Central memory CD8-positive, alpha-beta T cell (primary cell): ENCODE measurements at regions not wholly inside any gene's neighbourhood (a gene's known extent, or its start where the extent isn't known, plus 50 kb on each side); places are given as distances from the start of the nearest gene placed in this dataset.

Source experiments
- ATAC-seq: fragments of 150-1000 bp; cut with Tn5 transposase; replicated peaks from 2 replicates; pipeline ENCODE4 v1.10.0; 2022; ENCODE audit warnings: mild to moderate bottlenecking, moderate FRiP score, moderate number of reproducible peaks; ENCODE audit not compliant: poor library complexity, severe bottlenecking; ENCODE audit errors: extremely low read depth
- DNase-seq, 2 donors: peaks; one replicate each; pipeline ENCODE4 v3.0.0; 2021; ENCODE audit warnings: low spot score in 2 of 2
- H3K27ac Mint-ChIP-seq: one replicate; pipeline ENCODE4 v1.8.0; 2022; ENCODE audit warnings: low read depth, mild to moderate bottlenecking, moderate library complexity, mixed read lengths
- H3K27me3 Mint-ChIP-seq: one replicate; pipeline ENCODE4 v1.8.0; 2022; ENCODE audit warnings: mixed read lengths
- H3K36me3 Mint-ChIP-seq: one replicate; pipeline ENCODE4 v1.8.0; 2022; ENCODE audit warnings: mild to moderate bottlenecking, moderate library complexity, mixed read lengths; ENCODE audit not compliant: insufficient read depth
- H3K4me1 Mint-ChIP-seq: one replicate; pipeline ENCODE4 v1.8.0; 2022; ENCODE audit warnings: mixed read lengths
- H3K4me3 Mint-ChIP-seq: one replicate; pipeline ENCODE4 v1.8.0; 2022; ENCODE audit warnings: mild to moderate bottlenecking, moderate library complexity, mixed read lengths
- H3K9me3 Mint-ChIP-seq: one replicate; pipeline ENCODE4 v1.8.0; 2022; ENCODE audit warnings: mixed read lengths

DNA sequence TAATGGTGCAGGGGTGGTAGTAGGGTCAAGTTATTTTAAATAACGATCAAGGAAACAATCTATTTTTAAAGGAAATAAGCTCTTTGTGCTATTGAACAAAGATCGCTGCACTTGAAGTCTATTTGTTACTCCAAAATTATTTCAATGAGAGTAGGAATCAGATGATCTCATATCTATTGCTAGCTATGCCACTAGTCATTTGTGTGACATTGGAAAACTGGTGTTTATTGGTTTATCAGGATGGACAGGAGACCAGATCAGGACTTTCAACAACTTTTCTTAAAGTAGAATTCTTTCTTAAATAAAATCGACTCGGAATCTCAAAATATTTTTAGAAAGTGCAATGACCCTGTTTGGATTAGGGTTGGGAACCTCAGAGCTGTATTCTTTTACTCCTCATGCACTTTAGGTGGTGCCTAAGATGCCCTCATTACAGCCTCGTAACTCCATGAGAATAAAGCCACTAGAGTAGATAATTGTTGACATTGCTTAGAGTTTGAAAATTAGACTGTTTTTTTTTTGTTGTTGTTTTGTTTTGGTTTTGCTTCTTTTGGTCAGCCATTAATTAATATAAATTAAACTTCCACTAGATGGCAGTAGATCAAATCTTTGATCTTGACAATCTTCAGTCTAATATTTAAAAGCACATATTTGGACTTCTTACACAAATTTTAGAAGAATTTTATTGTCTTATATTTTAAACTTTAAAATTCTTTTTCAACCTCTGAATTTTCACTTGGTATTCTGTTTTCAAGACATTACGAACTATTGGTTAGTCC is 352.4 kb downstream of the USP25 start:
- H3K4me3 Mint-ChIP-seq, result no peak overlapping the region
- H3K27me3 Mint-ChIP-seq, result no peaks in the 10 kb centered on the region
- peaks cover 2% of the 10 kb centered on the region for H3K36me3 Mint-ChIP-seq
- no peaks in the 10 kb centered on the region for H3K9me3 Mint-ChIP-seq
- DNase-seq, result no peak
- no peak for ATAC-seq
- H3K4me1 Mint-ChIP-seq, result no peaks in the 10 kb centered on the region
- no peak overlapping the region for H3K27ac Mint-ChIP-seq

DNA sequence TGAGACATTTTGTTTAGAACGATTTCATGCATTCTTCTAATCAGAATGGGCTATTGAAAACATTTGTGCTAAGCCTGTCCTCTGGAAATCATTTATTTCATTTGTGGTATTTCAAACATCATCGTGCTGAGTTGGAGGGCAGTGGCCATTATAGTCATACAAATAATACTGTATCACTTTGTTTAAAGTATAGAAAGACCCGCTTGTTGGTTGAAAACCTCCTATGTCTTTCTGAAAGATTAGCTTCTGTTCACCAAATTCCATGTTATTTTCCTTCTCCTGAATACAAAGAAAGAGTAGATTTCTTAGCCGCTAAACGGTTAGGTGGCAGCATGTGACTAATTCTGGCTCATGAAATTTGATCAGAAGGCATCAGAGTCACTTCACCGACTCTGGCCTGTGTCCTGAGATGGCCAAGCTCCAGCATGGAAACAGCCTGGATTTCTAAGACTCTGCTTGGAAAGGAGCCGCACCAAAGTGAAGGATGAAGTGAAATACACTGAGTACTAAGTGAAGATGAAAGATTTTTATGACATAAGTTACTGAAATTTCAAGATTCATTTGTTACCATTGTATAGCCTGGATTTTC is 355.1 kb downstream of the USP25 start:
- no peaks in the 10 kb centered on the region for H3K36me3 Mint-ChIP-seq
- ATAC-seq, result no peak
- no peak overlapping the region for H3K4me3 Mint-ChIP-seq
- DNase-seq, result no peak
- H3K4me1 Mint-ChIP-seq, result no peaks in the 10 kb centered on the region
- no peaks in the 10 kb centered on the region for H3K27me3 Mint-ChIP-seq
- no peak overlapping the region for H3K27ac Mint-ChIP-seq
- no peaks in the 10 kb centered on the region for H3K9me3 Mint-ChIP-seq

DNA sequence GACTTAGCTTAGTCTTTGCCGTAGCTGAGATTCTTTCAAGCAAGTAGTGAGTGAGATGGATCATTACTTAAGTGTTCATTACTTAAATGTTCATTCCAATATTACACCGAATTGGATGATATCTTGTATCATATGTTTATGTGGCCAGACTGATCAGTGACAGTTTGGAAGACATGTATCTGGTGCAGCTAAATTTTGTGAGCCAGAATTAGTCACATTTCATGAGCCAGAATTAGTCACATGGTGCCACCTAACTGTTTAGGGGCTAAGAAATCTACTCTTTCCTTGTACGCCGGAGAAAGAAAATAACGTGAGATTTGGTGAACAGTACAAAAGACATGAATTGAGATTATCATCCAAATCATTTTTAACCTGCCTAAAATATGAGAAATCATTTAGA is 355.6 kb downstream of the USP25 start:
- Mint-ChIP-seq H3K4me3 (no peak overlapping the region), H3K9me3 (no peaks in the 10 kb centered on the region), H3K27me3 (no peaks in the 10 kb centered on the region), H3K36me3 (no peaks in the 10 kb centered on the region), H3K27ac (no peak overlapping the region), H3K4me1 (no peaks in the 10 kb centered on the region)
- ATAC-seq (no peak), DNase-seq (no peak)

DNA sequence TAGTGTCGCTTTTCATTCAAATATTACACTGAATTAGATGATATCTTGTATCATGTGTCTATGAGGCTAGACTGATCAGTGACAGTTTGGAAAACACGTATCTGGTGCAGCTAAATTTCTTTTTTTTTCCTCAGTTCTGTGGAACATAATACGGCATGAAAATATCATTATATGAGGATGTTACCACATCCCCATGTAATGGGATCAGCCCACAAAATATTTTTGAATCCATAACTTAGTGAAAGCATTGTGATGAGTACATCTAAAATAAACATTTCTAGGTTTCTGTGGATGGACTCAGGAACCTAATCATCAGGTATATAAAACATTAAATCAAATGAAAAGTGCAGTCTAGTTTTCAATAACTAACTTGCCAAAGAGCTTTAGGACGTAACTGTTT is 356.3 kb downstream of the USP25 start:
- H3K4me3 Mint-ChIP-seq, result no peak overlapping the region
- ATAC-seq, result no peak
- H3K4me1 Mint-ChIP-seq, result no peaks in the 10 kb centered on the region
- no peaks in the 10 kb centered on the region for H3K9me3 Mint-ChIP-seq
- DNase-seq, result no peak
- no peak overlapping the region for H3K27ac Mint-ChIP-seq
- no peaks in the 10 kb centered on the region for H3K27me3 Mint-ChIP-seq
- H3K36me3 Mint-ChIP-seq, result no peaks in the 10 kb centered on the region

DNA sequence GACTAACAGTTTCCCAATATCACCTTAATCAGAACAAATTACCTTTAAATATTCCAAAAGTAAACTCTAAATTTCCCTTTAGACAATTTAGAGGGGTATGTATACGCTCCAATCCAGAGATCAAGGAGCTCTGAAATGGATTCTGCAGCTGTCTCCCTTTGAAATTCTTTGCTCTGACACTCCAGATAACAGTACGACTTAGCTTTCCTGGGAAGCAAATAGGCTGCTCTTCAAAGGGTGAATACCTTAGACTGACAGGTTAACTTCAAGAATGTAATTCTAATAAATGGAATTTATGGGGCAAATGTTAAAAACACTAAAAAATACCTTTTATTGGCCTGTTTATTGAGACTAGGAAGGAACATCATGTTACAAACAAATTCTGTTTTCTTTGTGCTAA is 357.2 kb downstream of the USP25 start:
- no peaks in the 10 kb centered on the region for H3K27me3 Mint-ChIP-seq
- DNase-seq (no peak), ATAC-seq (no peak)
- H3K4me1 Mint-ChIP-seq, result no peaks in the 10 kb centered on the region
- no peaks in the 10 kb centered on the region for H3K36me3 Mint-ChIP-seq
- no peak overlapping the region for H3K27ac Mint-ChIP-seq
- H3K4me3 Mint-ChIP-seq, result no peak overlapping the region
- H3K9me3 Mint-ChIP-seq, result no peaks in the 10 kb centered on the region

DNA sequence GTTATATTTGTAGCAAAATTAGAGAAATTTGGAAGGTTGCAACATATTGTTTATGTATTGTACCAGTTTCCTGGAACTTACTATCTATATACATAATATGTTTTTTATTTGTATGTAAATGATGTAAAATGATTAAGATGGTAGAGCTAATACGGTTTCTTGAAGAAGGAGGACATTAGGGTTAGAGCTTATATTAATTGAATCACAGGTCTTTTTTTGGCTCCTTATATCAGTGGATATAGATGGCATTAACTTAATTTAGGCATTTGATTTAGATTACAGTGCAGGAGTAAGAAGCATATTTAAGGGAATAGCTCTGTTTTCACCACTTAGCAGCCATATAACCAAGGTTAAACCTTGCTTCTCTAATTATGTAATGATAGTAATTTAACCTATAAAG is 357.7 kb downstream of the USP25 start:
- ATAC-seq, result no peak
- H3K27me3 Mint-ChIP-seq, result no peaks in the 10 kb centered on the region
- H3K36me3 Mint-ChIP-seq, result no peaks in the 10 kb centered on the region
- DNase-seq, result no peak
- no peak overlapping the region for H3K27ac Mint-ChIP-seq
- no peaks in the 10 kb centered on the region for H3K9me3 Mint-ChIP-seq
- H3K4me1 Mint-ChIP-seq, result no peaks in the 10 kb centered on the region
- no peak overlapping the region for H3K4me3 Mint-ChIP-seq

DNA sequence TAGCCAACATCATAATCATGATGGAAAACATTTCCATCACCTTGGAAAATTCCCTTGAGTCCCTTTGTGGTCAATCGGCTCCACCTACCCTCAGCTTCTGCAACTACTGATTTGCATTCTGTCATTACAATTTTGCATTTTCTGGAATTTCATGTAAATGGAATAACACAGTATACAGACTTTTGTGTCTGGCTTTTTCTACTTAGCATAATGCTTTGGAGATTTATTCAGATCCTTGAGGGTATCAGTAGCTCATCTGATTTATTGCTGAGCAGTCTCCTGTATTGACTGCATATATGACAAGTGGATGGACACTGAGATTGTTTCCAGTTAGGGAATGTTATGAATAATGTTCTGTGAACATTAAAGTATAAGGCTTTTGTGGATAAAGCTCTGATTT is 358.3 kb downstream of the USP25 start:
- Mint-ChIP-seq H3K27ac (no peak overlapping the region), H3K9me3 (no peaks in the 10 kb centered on the region), H3K36me3 (no peaks in the 10 kb centered on the region), H3K27me3 (no peaks in the 10 kb centered on the region), H3K4me3 (no peak overlapping the region), H3K4me1 (no peaks in the 10 kb centered on the region)
- no peak for DNase-seq
- ATAC-seq, result no peak

DNA sequence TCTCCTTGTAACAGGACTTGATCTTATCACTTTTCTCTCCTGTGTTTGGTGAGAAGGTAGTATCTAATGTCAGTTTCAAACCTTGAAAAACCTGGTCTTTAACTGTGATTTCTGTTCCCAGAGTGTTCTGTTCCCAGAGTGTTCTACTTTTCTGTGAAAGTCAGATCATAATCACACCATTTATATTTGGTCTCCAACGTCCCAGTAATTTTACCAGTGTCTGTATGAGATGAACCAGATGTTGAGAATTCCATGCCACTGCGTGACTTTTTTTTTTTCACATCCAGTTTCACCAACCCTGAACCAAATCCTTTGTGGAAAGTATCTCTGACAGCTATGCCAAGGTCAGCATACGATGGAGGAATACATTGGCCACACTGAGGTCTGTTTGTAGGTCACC is 365.2 kb downstream of the USP25 start:
- no peaks in the 10 kb centered on the region for H3K4me1 Mint-ChIP-seq
- H3K36me3 Mint-ChIP-seq, result peaks cover 2% of the 10 kb centered on the region
- peaks cover 6% of the 10 kb centered on the region for H3K9me3 Mint-ChIP-seq
- H3K4me3 Mint-ChIP-seq, result no peak overlapping the region
- H3K27ac Mint-ChIP-seq, result no peak overlapping the region
- DNase-seq, result no peak
- no peak for ATAC-seq
- H3K27me3 Mint-ChIP-seq, result no peaks in the 10 kb centered on the region

DNA sequence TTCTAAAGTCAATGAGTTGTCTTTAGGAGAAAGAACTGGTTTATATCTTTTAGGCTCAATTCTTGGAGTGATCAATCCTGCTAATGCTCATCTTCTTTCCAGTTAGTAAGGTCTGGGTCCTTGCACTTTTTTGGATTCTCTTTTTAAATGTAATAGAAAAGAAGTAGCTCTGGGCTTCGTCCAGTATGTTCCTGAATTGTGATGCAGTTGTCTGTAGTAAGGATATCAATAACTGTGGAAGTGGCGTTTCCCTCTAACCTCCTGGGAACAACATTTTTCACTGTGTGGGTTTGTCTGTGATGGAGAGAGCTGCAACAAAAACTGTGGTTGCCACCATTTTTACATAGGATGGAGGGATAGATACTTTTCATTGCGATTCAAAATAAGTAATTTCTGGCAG is 367.2 kb downstream of the USP25 start:
- H3K4me3 Mint-ChIP-seq, result no peak overlapping the region
- no peak for ATAC-seq

DNA sequence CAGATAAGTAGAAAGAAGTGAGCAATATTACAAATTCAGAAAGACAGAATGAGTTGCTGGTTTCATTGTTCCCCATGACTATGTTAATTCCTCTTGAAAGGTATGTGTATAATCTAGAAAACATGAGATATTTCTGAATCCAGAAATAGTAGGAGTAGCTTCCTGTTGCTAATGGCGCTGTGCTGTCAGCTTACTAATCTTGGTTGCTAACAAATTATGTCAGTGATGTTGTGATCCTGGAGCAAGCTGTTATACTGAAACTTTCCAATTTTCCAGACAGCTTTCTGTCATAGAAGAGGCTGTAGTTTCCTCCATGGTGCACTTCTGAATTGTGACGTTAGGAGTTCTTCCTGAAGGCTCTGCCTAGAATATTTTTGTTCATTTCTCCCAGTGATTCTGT is 372.3 kb downstream of the USP25 start:
- ATAC-seq, result no peak
- no peak overlapping the region for H3K27ac Mint-ChIP-seq
- no peaks in the 10 kb centered on the region for H3K9me3 Mint-ChIP-seq
- no peak for DNase-seq
- H3K4me1 Mint-ChIP-seq, result no peaks in the 10 kb centered on the region
- H3K36me3 Mint-ChIP-seq, result peaks cover 4% of the 10 kb centered on the region
- H3K4me3 Mint-ChIP-seq, result no peak overlapping the region
- no peaks in the 10 kb centered on the region for H3K27me3 Mint-ChIP-seq

More for the DNA sequence above, 367.2 kb downstream of the USP25 start:
- Mint-ChIP-seq H3K27ac (no peak overlapping the region), H3K36me3 (peaks cover 2% of the 10 kb centered on the region), H3K4me1 (no peaks in the 10 kb centered on the region), H3K9me3 (peaks cover 6% of the 10 kb centered on the region), H3K27me3 (no peaks in the 10 kb centered on the region)
- DNase-seq, result no peak

DNA sequence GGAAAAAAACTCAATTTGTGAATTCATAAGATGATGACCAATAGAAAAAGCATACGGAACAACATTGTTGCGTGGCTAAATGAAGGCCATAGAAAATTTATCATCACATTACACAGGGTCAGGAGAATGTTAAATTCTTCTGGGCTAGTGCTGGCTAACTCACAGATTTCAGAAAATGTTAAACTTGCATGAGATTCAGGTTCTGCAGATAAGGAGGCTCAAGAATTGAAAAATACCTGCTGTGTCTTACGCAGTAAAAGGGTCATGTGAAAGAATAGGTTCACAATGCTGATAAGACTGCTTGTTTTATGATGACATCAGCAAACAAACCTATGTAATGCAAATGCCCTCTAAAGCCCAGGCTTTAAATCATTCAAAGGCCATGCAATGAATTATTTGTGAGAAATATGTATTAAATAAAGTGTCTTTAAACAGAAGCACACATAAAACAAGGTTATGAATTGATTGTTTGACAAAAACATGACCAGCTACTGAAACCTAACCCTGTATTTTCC is 378.8 kb downstream of the USP25 start:
- Mint-ChIP-seq H3K27me3 (no peaks in the 10 kb centered on the region), H3K36me3 (peaks cover 2% of the 10 kb centered on the region), H3K4me1 (no peaks in the 10 kb centered on the region), H3K27ac (no peak overlapping the region), H3K9me3 (peaks cover 6% of the 10 kb centered on the region), H3K4me3 (no peak overlapping the region)
- ATAC-seq (no peak), DNase-seq (no peak)

DNA sequence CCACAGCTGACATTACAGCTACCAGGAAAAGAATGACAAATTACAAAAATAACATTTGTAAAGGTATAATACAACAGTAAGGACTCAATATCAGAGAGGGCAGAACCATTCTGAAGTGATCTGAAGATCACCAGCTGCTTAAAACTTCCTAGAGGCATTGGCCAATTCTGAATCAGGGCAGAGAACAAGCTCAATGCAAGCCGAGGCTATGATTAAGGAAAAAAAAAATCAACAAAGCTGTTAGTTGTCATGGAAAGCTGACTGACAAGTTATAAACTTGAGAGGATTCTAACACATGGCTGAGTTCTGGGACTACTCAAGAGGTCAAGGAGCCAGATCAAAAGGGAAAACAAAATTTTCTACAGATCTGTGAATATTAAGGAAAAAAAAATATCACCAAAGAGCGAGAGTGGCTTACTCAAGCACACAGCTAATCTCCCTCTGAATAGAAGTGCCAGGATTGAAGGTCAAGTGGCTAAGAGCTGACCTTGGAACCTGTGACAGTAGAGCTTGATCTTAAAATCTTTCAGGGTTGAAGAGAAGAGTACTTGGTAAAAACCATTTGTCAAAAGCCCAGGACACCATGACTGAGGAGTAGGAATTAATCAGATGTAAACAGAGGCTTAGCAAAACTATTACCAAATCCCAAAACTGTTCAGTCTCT is 383.4 kb downstream of the USP25 start:
- no peaks in the 10 kb centered on the region for H3K36me3 Mint-ChIP-seq
- H3K27me3 Mint-ChIP-seq, result no peaks in the 10 kb centered on the region
- ATAC-seq, result no peak
- H3K27ac Mint-ChIP-seq, result no peak overlapping the region
- no peaks in the 10 kb centered on the region for H3K4me1 Mint-ChIP-seq
- no peaks in the 10 kb centered on the region for H3K9me3 Mint-ChIP-seq
- DNase-seq, result no peak
- no peak overlapping the region for H3K4me3 Mint-ChIP-seq

DNA sequence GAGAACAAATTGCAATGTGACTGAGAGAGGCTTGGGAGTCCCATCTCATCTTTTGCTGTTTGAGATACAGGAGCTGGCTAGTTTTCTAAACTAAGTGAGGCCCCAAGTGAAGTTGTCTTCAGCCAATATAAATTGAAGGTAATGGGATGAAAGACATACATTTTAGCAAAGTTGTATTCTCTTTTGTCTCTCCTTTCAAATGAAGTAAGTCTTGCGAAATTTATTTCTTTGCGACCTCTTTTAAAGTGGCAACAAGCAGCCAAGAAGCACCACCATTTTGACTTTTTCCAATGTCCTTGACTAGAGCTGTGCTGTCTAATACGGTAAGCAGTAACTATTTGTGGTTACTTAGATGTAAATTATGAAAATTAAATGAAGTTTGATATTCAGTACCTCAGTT is 385.7 kb downstream of the USP25 start:
- DNase-seq (no peak), ATAC-seq (no peak)
- H3K4me1 Mint-ChIP-seq, result no peaks in the 10 kb centered on the region
- no peaks in the 10 kb centered on the region for H3K27me3 Mint-ChIP-seq
- no peak overlapping the region for H3K4me3 Mint-ChIP-seq
- H3K27ac Mint-ChIP-seq, result no peak overlapping the region
- H3K36me3 Mint-ChIP-seq, result no peaks in the 10 kb centered on the region
- H3K9me3 Mint-ChIP-seq, result no peaks in the 10 kb centered on the region
